ENCODE measurements at regions not wholly inside any gene's neighbourhood (a gene's known extent, or its start where the extent isn't known, plus 50 kb on each side); places are given as distances from the start of the nearest gene placed in this dataset.
"Not testable (repeated sequence)": the region's sequence is repeated elsewhere in the genome, so short reads cannot be mapped to it uniquely, and the experiment has no call there.

GRCh38 chr5:21007781-21008180 lies 1019.8 kb upstream of the CDH18 start:
- DNase-seq: no peak

DNA sequence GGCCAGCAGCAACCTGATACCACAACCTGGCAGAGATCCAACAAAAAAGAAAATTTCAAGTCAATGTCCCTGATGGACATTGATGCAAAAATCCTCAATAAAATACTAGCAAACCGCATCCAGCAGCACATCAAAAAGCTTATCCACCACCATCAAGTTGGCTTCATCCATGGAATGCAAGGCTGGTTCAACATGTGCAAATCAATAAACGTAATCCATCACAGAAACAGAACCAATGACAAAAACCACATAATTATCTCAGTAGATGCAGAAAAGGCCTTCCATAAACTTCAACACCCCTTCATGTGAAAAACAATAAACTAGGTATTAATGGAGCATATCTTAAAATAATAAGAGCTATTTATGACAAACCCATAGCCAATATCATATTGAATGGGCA lies 1000.9 kb upstream of the CDH18 start:
- not testable (repeated sequence) for DNase-seq

DNA sequence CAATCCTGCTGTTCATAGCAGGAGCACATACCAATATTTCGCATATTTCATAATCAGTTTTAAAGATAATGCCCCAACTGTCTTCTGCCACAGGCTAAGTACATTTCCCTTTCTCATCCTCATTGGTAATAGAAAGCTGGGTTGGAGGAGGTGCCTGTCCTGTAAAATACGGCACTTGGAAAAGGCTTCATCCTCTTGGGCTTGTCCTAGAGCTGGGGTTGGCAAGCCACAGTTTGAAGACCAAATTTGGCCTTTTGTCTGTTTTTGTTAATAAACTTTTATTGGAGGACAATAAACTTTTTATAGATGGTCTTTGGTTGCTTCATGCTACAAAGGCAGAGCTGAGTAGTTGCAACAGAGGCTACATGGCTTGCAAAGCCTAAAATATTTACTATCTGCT lies 997.8 kb upstream of the CDH18 start:
- no peak for DNase-seq

- DNase-seq: no peak
These were observed 986.4 kb upstream of the CDH18 start for GRCh38 chr5:20974426-20974825.

DNA sequence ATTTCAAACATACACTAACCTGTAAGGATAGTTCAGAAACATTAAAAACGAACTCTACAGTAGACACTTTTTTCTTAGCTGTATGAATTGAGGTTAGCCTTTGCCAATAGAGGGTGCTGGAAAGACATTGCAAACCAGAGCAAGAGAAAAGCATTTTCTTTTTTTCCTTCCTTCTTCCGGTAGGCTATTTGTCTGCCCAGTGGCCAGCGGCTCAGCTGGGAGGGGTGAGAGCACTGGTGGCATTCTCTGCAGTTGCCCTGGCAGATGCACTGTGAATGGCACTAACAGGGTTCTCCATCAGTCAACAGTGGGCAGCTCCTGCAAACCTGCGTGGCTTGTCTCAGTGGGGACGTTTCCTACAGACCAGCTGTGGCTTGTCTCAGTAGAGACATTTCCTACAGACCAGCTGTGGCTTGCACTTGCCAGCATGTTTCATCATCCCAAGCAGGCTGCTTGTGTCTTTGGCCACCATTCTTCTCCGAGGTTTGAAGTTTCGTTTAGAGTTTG lies 984.5 kb upstream of the CDH18 start:
- DNase-seq: no peak

DNA sequence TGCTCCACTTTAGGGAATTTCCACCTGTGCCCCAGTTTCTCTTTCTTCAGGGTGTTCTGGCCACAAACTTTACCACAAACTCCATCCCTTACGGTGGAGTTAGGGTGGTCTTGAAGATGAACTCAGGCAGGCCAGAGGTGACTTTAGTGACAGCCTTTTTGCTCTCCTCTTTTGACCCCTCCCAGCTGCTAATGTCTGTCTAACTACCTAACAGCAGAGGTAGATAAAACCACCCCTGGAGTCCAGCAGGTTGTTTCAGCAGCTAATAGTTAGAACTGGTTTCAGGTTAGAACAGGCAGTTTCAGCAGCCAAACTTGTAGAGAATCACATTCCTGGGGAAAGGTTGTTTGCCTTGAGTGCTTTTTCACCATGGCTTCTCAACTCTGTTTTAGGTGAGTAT lies 971.3 kb upstream of the CDH18 start:
- no peak for DNase-seq

GRCh38 chr5:20958641-20959040 lies 970.6 kb upstream of the CDH18 start:
- no peak for DNase-seq

DNA sequence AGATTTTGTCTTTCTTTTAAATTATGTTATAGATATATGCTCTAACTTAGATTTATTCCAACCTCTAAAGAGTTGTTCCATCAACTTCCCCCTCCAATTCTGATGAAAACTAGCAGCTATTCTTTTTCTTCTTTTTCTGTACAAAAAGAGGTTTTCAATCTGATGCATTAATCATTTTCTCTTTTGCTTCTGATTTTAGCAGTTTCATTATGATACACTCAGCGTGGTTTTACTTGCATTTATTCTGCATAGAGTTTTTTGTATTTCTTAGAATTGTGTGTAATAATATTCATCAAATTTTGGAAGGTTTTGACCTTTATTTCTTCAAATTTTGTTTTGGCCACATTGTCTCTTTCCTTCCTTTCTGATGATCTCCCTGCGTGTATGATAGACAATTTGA lies 968.1 kb upstream of the CDH18 start:
- DNase-seq: no peak

DNA sequence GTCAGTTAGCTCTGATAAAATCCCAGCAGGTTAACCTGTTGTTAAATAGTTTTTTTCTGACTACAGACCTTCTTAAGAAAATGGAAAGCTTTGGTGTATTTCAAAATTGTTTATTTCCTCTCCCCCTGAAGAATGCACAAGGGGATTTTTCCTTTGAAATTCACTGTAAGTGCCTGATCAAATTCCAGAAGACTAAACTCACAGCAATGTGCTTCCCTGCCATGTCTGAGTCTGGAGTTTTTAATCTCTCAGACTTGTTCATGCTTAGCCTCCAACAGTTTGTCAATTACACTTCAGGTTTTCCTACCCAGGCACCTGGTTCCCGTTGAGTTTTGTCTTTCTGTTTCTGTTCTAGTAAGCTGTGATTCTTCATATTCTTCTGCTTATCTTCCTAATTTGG lies 961.6 kb upstream of the CDH18 start:
- DNase-seq: no peak

- DNase-seq: not testable (repeated sequence)
These were observed 955.4 kb upstream of the CDH18 start for GRCh38 chr5:20943183-20943971.

DNA sequence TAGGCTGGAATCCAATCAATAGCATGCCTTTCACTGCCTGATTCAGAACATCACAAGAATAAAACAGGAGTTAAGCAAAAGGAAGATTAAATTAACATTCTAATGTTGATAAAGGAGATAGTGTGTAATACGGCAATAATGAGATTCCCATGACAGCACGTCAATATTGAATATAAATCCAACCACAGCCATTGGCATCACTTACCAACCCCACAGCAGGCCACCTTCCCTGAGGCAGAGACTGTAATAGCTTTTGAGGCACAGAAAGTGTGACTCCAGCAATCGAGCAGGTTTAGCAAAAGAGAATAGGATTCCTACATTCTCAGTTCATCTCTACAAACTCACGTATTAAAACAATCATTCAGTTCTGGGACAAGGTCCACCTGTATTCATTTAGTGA lies 954.6 kb upstream of the CDH18 start:
- not testable (repeated sequence) for DNase-seq

GRCh38 chr5:20940786-20941185 lies 952.8 kb upstream of the CDH18 start:
- DNase-seq: not testable (repeated sequence)

GRCh38 chr5:20890936-20891335 lies 902.9 kb upstream of the CDH18 start:
- DNase-seq: not testable (repeated sequence)

- DNase-seq: not testable (repeated sequence)
These were observed 887.7 kb upstream of the CDH18 start for GRCh38 chr5:20875726-20876125.

DNA sequence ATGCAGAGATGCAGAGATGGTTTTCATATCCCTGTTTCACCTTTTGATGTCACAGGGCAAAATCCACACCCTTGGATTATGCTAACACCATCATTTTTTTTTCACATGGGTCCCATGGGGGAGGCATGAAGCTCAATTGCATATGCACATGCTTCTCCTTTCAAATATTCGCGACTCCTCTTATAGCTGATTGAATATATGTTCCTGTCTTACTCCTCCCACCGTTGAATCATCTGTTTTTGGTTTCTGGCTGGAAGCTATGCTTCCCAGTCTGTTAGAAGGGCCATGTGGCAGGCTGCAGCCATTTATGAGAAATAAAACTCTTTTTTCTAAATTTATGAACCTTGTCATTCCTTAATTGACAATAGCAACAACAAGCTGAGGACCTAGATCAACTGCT lies 877.9 kb upstream of the CDH18 start:
- DNase-seq: not testable (repeated sequence)

DNA sequence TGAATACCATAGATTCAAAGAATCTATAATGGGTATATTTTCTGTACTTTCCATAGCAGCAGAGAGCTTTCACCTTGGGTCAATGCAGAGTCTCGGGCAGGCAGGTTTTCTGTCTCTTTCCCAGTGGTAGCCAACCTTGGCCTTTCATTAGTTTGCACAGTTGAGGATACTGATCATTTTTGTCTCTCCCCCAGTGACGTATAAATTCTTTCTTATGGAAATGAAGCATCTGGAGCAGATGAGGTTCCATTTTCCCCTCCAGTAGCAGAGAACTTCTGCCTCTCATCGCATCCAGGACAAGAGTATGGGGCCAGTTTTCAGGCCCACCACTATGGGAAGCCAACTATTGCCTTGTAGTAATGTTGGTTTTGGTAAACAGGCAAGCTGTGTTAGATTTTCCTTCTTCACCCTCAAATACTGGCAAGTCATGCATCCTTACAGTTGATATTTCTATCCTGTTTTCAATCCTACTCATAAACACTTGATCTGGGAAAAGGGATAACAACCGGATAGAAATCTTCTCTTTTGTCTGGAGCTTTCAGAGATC lies 845.2 kb upstream of the CDH18 start:
- DNase-seq: no peak

DNA sequence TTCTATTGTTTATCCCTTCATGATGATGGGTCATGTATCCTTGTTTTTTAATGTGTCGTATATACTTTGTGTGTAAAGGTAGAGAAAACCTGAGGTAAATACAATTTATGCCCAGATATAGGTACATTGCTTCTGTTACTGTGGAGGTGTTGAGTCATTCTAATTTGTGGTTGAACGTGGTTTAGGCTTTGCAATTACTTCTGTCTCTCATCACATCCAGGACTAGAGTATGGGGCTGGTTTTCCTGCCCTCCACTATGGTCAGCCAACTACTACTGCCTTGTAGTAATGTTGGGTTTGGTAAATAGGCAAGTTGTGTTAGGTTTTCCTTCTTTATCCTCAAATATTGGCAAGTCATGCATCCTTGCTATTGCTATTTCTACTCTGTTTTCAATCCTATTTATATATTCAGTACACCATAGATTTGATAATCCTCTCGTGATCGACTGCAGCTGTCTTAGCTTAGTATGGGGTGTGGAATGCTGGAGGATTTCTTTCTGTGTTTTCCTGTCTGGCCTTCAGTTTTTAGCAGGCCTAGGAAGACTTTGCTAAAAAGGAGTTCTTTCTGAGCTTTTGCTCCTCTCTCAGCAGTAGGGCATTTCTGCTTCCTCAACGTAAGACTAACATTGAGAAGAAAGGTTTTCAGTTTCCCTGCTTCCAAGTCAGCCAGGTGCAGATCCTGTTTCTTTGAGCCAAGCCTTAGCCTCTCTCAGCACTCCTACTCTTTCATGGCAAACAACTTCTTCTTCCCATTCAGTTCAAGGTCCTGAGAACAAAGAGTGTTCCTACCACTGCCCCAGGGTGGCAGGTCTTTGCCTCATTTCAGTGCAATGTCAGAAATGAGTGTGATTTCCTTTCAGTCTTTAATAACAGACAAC lies 844.4 kb upstream of the CDH18 start:
- DNase-seq: no peak

DNA sequence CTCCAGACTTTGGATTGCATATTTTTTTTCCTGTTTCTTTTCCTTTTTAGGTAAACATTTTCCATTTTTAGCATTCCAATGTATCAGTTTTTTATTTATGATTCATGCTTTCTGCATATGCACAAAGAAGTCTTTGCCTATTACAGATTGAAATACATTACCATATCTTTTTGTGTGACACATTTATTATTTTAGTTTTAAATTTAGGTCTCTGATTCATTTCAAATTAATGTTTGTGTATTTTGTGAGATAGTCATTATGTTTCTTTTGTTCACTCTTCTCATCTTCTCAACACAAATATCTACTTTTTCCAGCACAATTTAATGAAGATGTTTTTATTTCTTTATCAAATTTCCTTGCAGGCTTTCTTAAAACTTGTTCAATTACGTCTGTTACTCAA lies 838.0 kb upstream of the CDH18 start:
- DNase-seq: not testable (repeated sequence)

- DNase-seq: not testable (repeated sequence)
These were observed 809.2 kb upstream of the CDH18 start for GRCh38 chr5:20797216-20797615.

DNA sequence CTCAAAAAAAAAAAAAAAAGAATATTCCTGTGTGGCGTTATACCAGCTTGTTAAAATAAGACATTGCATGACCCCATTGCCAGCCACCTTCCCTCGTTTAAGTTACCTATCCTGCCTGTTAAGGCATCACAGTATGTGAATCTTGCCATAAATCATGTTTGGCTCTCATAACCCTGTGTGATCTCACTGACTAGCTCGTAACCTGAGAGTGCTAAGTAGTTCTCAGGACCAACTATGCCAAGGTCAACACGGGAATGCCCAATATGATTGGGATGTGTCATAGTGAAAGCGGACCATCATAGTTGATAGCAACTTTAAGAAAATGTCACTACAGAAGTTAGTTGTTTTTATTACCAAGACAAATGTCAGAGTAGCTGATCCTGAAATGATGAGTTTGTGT lies 796.8 kb upstream of the CDH18 start:
- DNase-seq: not testable (repeated sequence)

GRCh38 chr5:20783484-20783883 lies 795.5 kb upstream of the CDH18 start:
- not testable (repeated sequence) for DNase-seq

DNA sequence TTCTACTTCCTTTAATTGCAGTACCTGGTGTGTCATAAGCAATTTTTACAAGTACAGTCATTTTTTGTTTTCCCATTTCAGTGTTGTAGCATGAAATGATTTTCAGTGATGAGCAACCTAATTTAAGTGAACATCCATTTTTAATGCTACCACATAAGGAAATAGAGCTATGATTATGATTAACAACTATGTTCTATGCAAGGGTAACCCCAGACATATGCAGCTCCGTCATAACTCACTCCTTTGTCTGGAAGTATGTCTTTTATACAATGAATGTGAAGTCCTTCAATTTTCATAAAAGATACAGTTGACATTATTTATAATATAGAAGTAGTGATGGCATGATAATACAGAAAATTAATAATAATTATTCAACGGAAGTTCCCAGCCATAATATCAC lies 783.3 kb upstream of the CDH18 start:
- not testable (repeated sequence) for DNase-seq

- DNase-seq: not testable (repeated sequence)
These were observed 777.1 kb upstream of the CDH18 start for GRCh38 chr5:20765074-20765473.

DNA sequence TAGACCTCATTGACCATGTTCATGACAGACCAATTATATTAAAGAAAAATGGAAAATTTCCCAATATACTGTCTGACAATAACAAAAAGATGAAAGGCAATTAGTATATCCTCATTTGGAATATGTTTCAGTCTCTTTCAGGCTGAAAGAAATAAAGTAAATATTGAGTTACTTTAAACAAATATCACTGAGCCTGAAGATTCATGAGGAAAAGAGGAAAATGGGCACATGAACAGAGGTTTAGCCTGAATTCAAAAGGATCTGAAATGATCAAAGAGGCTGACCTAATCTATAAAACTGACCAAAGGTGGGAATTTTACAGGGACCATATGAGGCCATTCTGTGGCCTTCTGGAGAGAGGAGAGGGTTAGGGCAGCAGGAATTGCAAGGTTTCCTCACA lies 771.5 kb upstream of the CDH18 start:
- DNase-seq: not testable (repeated sequence)

Measured in activated CD8-positive, alpha-beta memory T cell treated with anti-CD3 and anti-CD28 coated beads, Interleukin-2, amount 50 U/mL, for 48 hours (primary cell).